IMR-90 (cell line): ENCODE measurements at regions not wholly inside any gene's neighbourhood (a gene's known extent, or its start where the extent isn't known, plus 50 kb on each side); places are given as distances from the start of the nearest gene placed in this dataset.

Experiments
- ATAC-seq: fragments of 200-7000 bp; cut with Tn5 transposase; 2 replicates; pipeline ENCODE4 v1.9.1; 2020; ENCODE audit warnings: low read depth, mild to moderate bottlenecking, moderate library complexity
- BruUV-seq: library from RNA; stranded (reverse); fragments of 400-500 nt; replicated peaks from 2 replicates; lab custom pipeline; 2021; lab: Mats Ljungman, UMichigan
- CTCF ChIA-PET: fragments of 300-600 bp; formaldehyde crosslinking; extraction: SDS; loops from one replicate; lab custom pipeline; 2021; ENCODE audit warnings: antibody characterized with exemption; lab: Yijun Ruan, JAX
- POLR2A ChIA-PET: fragments of 300-600 bp; sonication (Branson Sonifier 250); formaldehyde crosslinking; loops from one replicate; lab custom pipeline; 2022; ENCODE audit warnings: antibody characterized with exemption; ENCODE audit not compliant: unreplicated experiment; lab: Charles Lee
- DNase-seq: peaks from one replicate; pipeline ENCODE4 v3.0.0; 2013
- H2AFZ ChIP-seq: replicated peaks from 2 replicates; pipeline ENCODE3; 2013; ENCODE audit warnings: low read length, mild to moderate bottlenecking; ENCODE audit not compliant: poor library complexity
- H2AK5ac ChIP-seq: 2 replicates; pipeline ENCODE4 v1.6.1; 2013; ENCODE audit warnings: low read depth, low read length, inconsistent platforms
- H2AK9ac ChIP-seq: replicated peaks from 2 replicates; pipeline ENCODE3; 2013; ENCODE audit warnings: mild to moderate bottlenecking, low read depth, low read length, moderate library complexity; ENCODE audit not compliant: poor library complexity
- H2BK120ac ChIP-seq: 2 replicates; pipeline ENCODE4 v1.6.1; 2013; ENCODE audit warnings: low read depth, low read length, inconsistent platforms
- H2BK15ac ChIP-seq: 3 replicates; pipeline ENCODE4 v1.6.1; 2013; ENCODE audit warnings: low read depth, low read length, inconsistent platforms
- H2BK20ac ChIP-seq: 2 replicates; pipeline ENCODE4 v1.6.1; 2013; ENCODE audit warnings: low read depth, mild to moderate bottlenecking, inconsistent platforms, low read length, moderate library complexity
- H2BK5ac ChIP-seq: 2 replicates; pipeline ENCODE4 v1.6.1; 2013; ENCODE audit warnings: mild to moderate bottlenecking, low read depth, low read length, inconsistent platforms; ENCODE audit not compliant: poor library complexity, severe bottlenecking
- H3K14ac ChIP-seq: replicated peaks from 2 replicates; pipeline ENCODE4 v1.6.1; 2013; ENCODE audit warnings: low read depth, low read length, inconsistent platforms
- H3K18ac ChIP-seq: 2 replicates; pipeline ENCODE4 v1.6.1; 2013; ENCODE audit warnings: low read depth, low read length, control low read depth
- H3K23ac ChIP-seq: 2 replicates; pipeline ENCODE4 v1.6.1; 2013; ENCODE audit warnings: low read depth, low read length, inconsistent platforms
- H3K27ac ChIP-seq: 2 replicates; pipeline ENCODE4 v1.5.1; 2013; ENCODE audit warnings: mild to moderate bottlenecking, control low read depth, low read length; ENCODE audit not compliant: insufficient read depth
- H3K27me3 ChIP-seq: 2 replicates; pipeline ENCODE4 v1.6.1; 2013; ENCODE audit warnings: low read length; ENCODE audit not compliant: control insufficient read depth, insufficient read depth
- H3K36me3 ChIP-seq: 2 replicates; pipeline ENCODE4 v1.6.1; 2013; ENCODE audit warnings: low read length, mixed read lengths; ENCODE audit not compliant: control insufficient read depth, insufficient read depth
- H3K4ac ChIP-seq: 2 replicates; pipeline ENCODE4 v1.6.1; 2013; ENCODE audit warnings: low read depth, low read length, inconsistent platforms
- H3K4me1 ChIP-seq: 2 replicates; pipeline ENCODE4 v1.6.1; 2013; ENCODE audit warnings: low read length, mixed read lengths; ENCODE audit not compliant: control insufficient read depth, insufficient read depth
- H3K4me2 ChIP-seq: 2 replicates; pipeline ENCODE4 v1.6.1; 2013; ENCODE audit warnings: low read depth, mild to moderate bottlenecking, control low read depth, low read length, moderate library complexity
- H3K4me3 ChIP-seq: 2 replicates; pipeline ENCODE4 v1.5.1; 2013; ENCODE audit warnings: low read depth, mild to moderate bottlenecking, control low read depth, low read length, moderate library complexity; ENCODE audit not compliant: insufficient read depth
- H3K56ac ChIP-seq: 2 replicates; pipeline ENCODE4 v1.6.1; 2013; ENCODE audit warnings: low read length, inconsistent platforms; ENCODE audit not compliant: insufficient read depth; ENCODE audit errors: extremely low read depth
- H3K79me1 ChIP-seq, 2 experiments: 2 replicates each; pipeline ENCODE4 v1.6.1; 2013; ENCODE audit warnings: low read length in 2 of 2, inconsistent platforms in 1 of 2, low read depth in 1 of 2
- H3K9ac ChIP-seq: 2 replicates; pipeline ENCODE4 v1.6.1; 2013; ENCODE audit warnings: low read depth, low read length, control low read depth
- H3K9me1 ChIP-seq: 2 replicates; pipeline ENCODE4 v1.6.1; 2013; ENCODE audit warnings: low read length, inconsistent platforms; ENCODE audit not compliant: insufficient read depth
- H3K9me3 ChIP-seq: 2 replicates; pipeline ENCODE4 v1.6.1; 2013; ENCODE audit warnings: low read length; ENCODE audit not compliant: control insufficient read depth, insufficient read depth
- H4K20me1 ChIP-seq: 2 replicates; pipeline ENCODE4 v1.6.1; 2013; ENCODE audit warnings: low read length, inconsistent platforms; ENCODE audit not compliant: insufficient read depth
- H4K5ac ChIP-seq: 2 replicates; pipeline ENCODE4 v1.6.1; 2013; ENCODE audit warnings: mild to moderate bottlenecking, low read depth, low read length, control low read depth
- H4K8ac ChIP-seq, 2 experiments: 2 replicates each; pipeline ENCODE4 v1.6.1; 2013; ENCODE audit warnings: low read depth in 2 of 2, low read length in 2 of 2, control low read depth in 1 of 2, inconsistent platforms in 1 of 2
- H4K91ac ChIP-seq: 2 replicates; pipeline ENCODE4 v1.6.1; 2013; ENCODE audit warnings: low read depth, low read length, inconsistent platforms; ENCODE audit not compliant: insufficient read depth
- CEBPB ChIP-seq: IDR thresholded peaks from 2 replicates; pipeline ENCODE4 v1.6.1; 2012; ENCODE audit warnings: low read depth, low read length, improper control_type of control experiment
- CTCF ChIP-seq: conservative IDR thresholded peaks from 2 replicates; pipeline ENCODE4 v1.5.1; 2012; ENCODE audit warnings: mild to moderate bottlenecking, low read depth, low read length, improper control_type of control experiment
- MAZ ChIP-seq: IDR thresholded peaks from 2 replicates; pipeline ENCODE4 v1.6.1; 2012; ENCODE audit warnings: low read depth, mild to moderate bottlenecking, low read length, improper control_type of control experiment, moderate library complexity, borderline replicate concordance
- MXI1 ChIP-seq: IDR thresholded peaks from 2 replicates; pipeline ENCODE4 v1.6.1; 2012; ENCODE audit warnings: low read depth, mild to moderate bottlenecking, low read length, moderate library complexity, borderline replicate concordance
- POLR2A ChIP-seq: IDR thresholded peaks from 2 replicates; pipeline ENCODE4 v1.6.1; 2012; ENCODE audit warnings: mild to moderate bottlenecking, low read depth, low read length
- RAD21 ChIP-seq: IDR thresholded peaks from 2 replicates; pipeline ENCODE4 v1.6.1; 2012; ENCODE audit warnings: low read length, improper control_type of control experiment
- RFX5 ChIP-seq: IDR thresholded peaks from 2 replicates; pipeline ENCODE4 v1.8.0; 2012; ENCODE audit warnings: low read depth, mild to moderate bottlenecking, low read length, moderate library complexity
- WGBS, 2 experiments: methylation state at CpG; one replicate each; pipeline versions ENCODE4 v1.1.5 to v1.1.7; 2013; ENCODE audit warnings: missing lambda C conversion rate in 2 of 2; ENCODE audit not compliant: insufficient read length in 1 of 2; ENCODE audit errors: extremely low coverage in 2 of 2; 5-methylcytosine and 5-hydroxymethylcytosine counted together
- dilution Hi-C: fragments of 300-500 bp; cut with HindIII; formaldehyde crosslinking; loops from one replicate; pipeline ENCODE4 v1.14.3; 2018; ENCODE audit warnings: low sequenced_read_pairs; ENCODE audit not compliant: unreplicated experiment
- in situ Hi-C: fragments of 300-500 bp; cut with MboI; formaldehyde crosslinking; loops from 3 replicates; pipeline ENCODE4 v1.14.3; 2019; ENCODE audit warnings: low sequenced_read_pairs, inconsistent platforms, mixed read lengths
- intact Hi-C: fragments of 100-400 bp; cut with micrococcal nuclease; formaldehyde crosslinking; loops from 2 replicates; pipeline ENCODE4 v1.10.0; 2022

- Histone ChIP-seq H4K8ac (no peak overlapping the region), H3K56ac (no peak overlapping the region), H2BK120ac (no peak overlapping the region), H2BK20ac (no peak overlapping the region), H3K4me1 (no peaks in the 10 kb centered on the region), H3K36me3 (no peaks in the 10 kb centered on the region), H2BK5ac (no peak overlapping the region), H3K4me2 (no peak overlapping the region), H3K4ac (no peak overlapping the region), H3K27ac (no peak overlapping the region), H2AK5ac (no peak overlapping the region), H3K9ac (no peak overlapping the region), H3K9me3 (peaks cover 64% of the 10 kb centered on the region), H3K14ac (no peak overlapping the region), H2BK15ac (no peak overlapping the region), H3K9me1 (no peaks in the 10 kb centered on the region), H2AFZ (no peak overlapping the region), H4K91ac (no peak overlapping the region), H3K79me1 (no peaks in the 10 kb centered on the region), H3K27me3 (no peaks in the 10 kb centered on the region), H3K4me3 (no peak overlapping the region), H4K5ac (no peak overlapping the region), H4K20me1 (no peaks in the 10 kb centered on the region), H2AK9ac (no peak overlapping the region), H3K18ac (no peak overlapping the region), H3K23ac (no peak overlapping the region)
- intact Hi-C loops, result no loop called here
- dilution Hi-C loops, result no loop called here
- no peak for TF ChIP-seq CEBPB
- no peak for TF ChIP-seq RAD21
- no peak for TF ChIP-seq RFX5
- TF ChIP-seq MXI1, result no peak
- TF ChIP-seq POLR2A, result no peak
- no peak for TF ChIP-seq CTCF
- TF ChIP-seq MAZ, result no peak
- in situ Hi-C loops, result no loop called here
- no TSS peak for BruUV-seq
- ChIA-PET CTCF (no interaction called here), POLR2A (no interaction called here)
- WGBS, 2 experiments, result 86% methylated on average over 9 of the region's 14 CpGs; no CpG with 5 or more reads in 1 of the 2 experiments
- DNase-seq (no peak), ATAC-seq (no peak)
Observed at GRCh38 chr11:134521001-134521400, 109.0 kb upstream of the B3GAT1 start.
